ENCODE measurements at regions not wholly inside any gene's neighbourhood (a gene's known extent, or its start where the extent isn't known, plus 50 kb on each side); places are given as distances from the start of the nearest gene placed in this dataset.
"Not testable (repeated sequence)": the region's sequence is repeated elsewhere in the genome, so short reads cannot be mapped to it uniquely, and the experiment has no call there.

DNA sequence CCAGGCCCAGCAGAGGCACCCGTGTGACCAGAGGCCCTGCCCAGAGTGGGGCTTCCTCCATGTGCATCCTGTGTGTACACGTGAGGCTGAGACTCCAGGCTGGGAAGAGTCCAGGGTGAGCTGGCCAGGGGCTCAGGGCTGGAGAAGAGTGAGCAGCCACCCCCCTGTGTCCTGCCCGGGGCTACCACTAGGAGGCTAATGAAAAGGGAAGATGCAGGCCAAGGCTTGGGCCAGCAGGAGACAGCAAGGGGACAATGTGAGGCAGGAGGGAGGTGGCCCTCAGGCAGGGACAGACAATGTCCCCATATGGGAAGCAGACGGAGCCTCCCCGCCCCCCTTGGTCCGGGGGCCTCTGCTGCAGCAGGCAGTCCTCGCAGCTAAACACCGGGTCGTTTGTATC, 102.0 kb downstream of the HIF1AN start:
- intact Hi-C loops (cut with micrococcal nuclease): no loop called here
- Histone ChIP-seq H3K79me2 (ENCODE audit: insufficient read depth, low read length) (no peaks in the 10 kb centered on the region), H3K36me3 (replicated peaks in 1 of 2; ENCODE audit: control insufficient read depth in 1 of 2, insufficient read depth in 2 of 2, low read length in 2 of 2) (no peaks in the 10 kb centered on the region), H3K4me3 (replicated peaks in 1 of 3; ENCODE audit: low read depth in 2 of 3, low read length in 3 of 3) (no peak overlapping the region), H3K9me3 (replicated peaks in 1 of 2; ENCODE audit: control insufficient read depth in 1 of 2, insufficient read depth in 1 of 2, low read length in 2 of 2) (no peaks in the 10 kb centered on the region), H3K4me1 (ENCODE audit: control insufficient read depth in 1 of 2, insufficient read depth in 2 of 2, low read length in 2 of 2) (no peaks in the 10 kb centered on the region), H3K27ac (ENCODE audit: low read depth in 1 of 2, low read length in 2 of 2) (no peak overlapping the region), H3K27me3 (ENCODE audit: control insufficient read depth in 2 of 2, insufficient read depth in 2 of 2, low read length in 2 of 2) (peaks cover 6 to 29% of the 10 kb centered on the region in 2 donors), H3K4me2 (replicated peaks; ENCODE audit: extremely low read depth, low read length, poor library complexity, severe bottlenecking) (no peak overlapping the region), H4K20me1 (ENCODE audit: insufficient read depth, low read length) (no peaks in the 10 kb centered on the region), H3K9ac (ENCODE audit: insufficient read depth, low read length, poor library complexity, severe bottlenecking) (no peak overlapping the region), H2AFZ (ENCODE audit: insufficient read depth, low read depth, low read length, poor library complexity, severe bottlenecking) (no peak overlapping the region)
- Mint-ChIP-seq H3K27ac (no peak overlapping the region), H3K27me3 (ENCODE audit: low read depth in 3 of 3) (peaks cover 44 to 73% (median 59%) of the 10 kb centered on the region in 3 donors), H3K4me3 (no peak overlapping the region), H3K9me3 (peaks cover 0 to 9% (median 2%) of the 10 kb centered on the region in 7 donors), H3K36me3 (no peaks in the 10 kb centered on the region), H3K4me1 (no peaks in the 10 kb centered on the region)
- TF ChIP-seq, protein P1, sequence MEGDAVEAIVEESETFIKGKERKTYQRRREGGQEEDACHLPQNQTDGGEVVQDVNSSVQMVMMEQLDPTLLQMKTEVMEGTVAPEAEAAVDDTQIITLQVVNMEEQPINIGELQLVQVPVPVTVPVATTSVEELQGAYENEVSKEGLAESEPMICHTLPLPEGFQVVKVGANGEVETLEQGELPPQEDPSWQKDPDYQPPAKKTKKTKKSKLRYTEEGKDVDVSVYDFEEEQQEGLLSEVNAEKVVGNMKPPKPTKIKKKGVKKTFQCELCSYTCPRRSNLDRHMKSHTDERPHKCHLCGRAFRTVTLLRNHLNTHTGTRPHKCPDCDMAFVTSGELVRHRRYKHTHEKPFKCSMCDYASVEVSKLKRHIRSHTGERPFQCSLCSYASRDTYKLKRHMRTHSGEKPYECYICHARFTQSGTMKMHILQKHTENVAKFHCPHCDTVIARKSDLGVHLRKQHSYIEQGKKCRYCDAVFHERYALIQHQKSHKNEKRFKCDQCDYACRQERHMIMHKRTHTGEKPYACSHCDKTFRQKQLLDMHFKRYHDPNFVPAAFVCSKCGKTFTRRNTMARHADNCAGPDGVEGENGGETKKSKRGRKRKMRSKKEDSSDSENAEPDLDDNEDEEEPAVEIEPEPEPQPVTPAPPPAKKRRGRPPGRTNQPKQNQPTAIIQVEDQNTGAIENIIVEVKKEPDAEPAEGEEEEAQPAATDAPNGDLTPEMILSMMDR (IDR thresholded peaks at IDR 0.05): no peak
- WGBS (ENCODE audit: insufficient coverage): 9% methylated on average over 8 of the region's 9 CpGs
- DNase-seq: no peak

- peak overlapping the region in 1 of 2 donors; percentile 27 for H3K4me3 Mint-ChIP-seq
- peak overlapping the region in 1 of 7 donors; percentile 24 for H3K27ac Mint-ChIP-seq
- H3K4me1 ChIP-seq (ENCODE audit: control insufficient read depth in 1 of 2, insufficient read depth in 2 of 2, low read length in 2 of 2); H3K36me3 Mint-ChIP-seq; H3K9ac ChIP-seq (ENCODE audit: insufficient read depth, low read length, poor library complexity, severe bottlenecking); H3K9me3 ChIP-seq (replicated peaks in 1 of 2; ENCODE audit: control insufficient read depth in 1 of 2, insufficient read depth in 1 of 2, low read length in 2 of 2); DNase-seq; intact Hi-C loops (cut with micrococcal nuclease); H3K4me3 ChIP-seq (replicated peaks in 1 of 3; ENCODE audit: low read depth in 2 of 3, low read length in 3 of 3); H3K79me2 ChIP-seq (ENCODE audit: insufficient read depth, low read length); H3K4me2 ChIP-seq (replicated peaks; ENCODE audit: extremely low read depth, low read length, poor library complexity, severe bottlenecking); H4K20me1 ChIP-seq (ENCODE audit: insufficient read depth, low read length); H2AFZ ChIP-seq (ENCODE audit: insufficient read depth, low read depth, low read length, poor library complexity, severe bottlenecking); H3K36me3 ChIP-seq (replicated peaks in 1 of 2; ENCODE audit: control insufficient read depth in 1 of 2, insufficient read depth in 2 of 2, low read length in 2 of 2); H3K27ac ChIP-seq (ENCODE audit: low read depth in 1 of 2, low read length in 2 of 2); H3K9me3 Mint-ChIP-seq; H3K4me1 Mint-ChIP-seq: not testable (repeated sequence)
- H3K27me3 ChIP-seq (ENCODE audit: control insufficient read depth in 2 of 2, insufficient read depth in 2 of 2, low read length in 2 of 2): peaks cover 6 to 34% of the 10 kb centered on the region in 2 donors
- peaks cover 48 to 77% (median 61%) of the 10 kb centered on the region in 3 donors for H3K27me3 Mint-ChIP-seq (ENCODE audit: low read depth in 3 of 3)
- 90% methylated on average over 2 of the region's 6 CpGs for WGBS (ENCODE audit: insufficient coverage)
Observed at GRCh38 chr10:100638969-100639368, 103.2 kb downstream of the HIF1AN start.
